HG03571 (cell line): ENCODE measurements at regions not wholly inside any gene's neighbourhood (a gene's known extent, or its start where the extent isn't known, plus 50 kb on each side); places are given as distances from the start of the nearest gene placed in this dataset.
"Not testable (repeated sequence)": the region's sequence is repeated elsewhere in the genome, so short reads cannot be mapped to it uniquely, and the experiment has no call there.

ENCODE experiments used
- ATAC-seq: cut with Tn5 transposase; IDR thresholded peaks from one replicate; pipeline ENCODE4 v1.9.1; 2021; ENCODE audit not compliant: unreplicated experiment

DNA sequence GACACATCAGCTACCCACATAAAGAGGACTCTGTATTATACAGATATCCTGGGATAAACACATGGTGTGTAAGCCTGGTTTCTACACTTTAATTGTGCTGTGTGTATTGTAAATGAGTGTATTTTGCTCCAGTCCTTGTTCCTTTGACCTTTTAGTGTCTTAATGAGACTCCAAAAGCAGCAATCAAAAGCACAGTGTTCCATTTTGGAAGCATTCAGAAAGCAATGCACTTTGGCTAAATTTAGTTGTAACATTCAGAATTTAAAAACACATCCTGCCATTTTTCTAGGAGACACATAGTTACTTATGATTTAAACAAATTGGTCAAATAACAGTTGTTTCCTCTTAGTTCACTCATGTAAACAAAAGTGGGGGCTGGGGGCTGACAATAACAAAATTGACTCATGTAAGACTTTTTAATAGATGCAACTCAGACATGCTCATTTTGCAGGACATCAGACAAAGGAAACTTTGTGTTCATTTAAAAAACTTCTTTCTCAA, 122.2 kb downstream of the GPR37 start:
- ATAC-seq: no peak

GRCh38 chr7:124635416-124635815, 130.2 kb downstream of the GPR37 start:
- no peak for ATAC-seq

DNA sequence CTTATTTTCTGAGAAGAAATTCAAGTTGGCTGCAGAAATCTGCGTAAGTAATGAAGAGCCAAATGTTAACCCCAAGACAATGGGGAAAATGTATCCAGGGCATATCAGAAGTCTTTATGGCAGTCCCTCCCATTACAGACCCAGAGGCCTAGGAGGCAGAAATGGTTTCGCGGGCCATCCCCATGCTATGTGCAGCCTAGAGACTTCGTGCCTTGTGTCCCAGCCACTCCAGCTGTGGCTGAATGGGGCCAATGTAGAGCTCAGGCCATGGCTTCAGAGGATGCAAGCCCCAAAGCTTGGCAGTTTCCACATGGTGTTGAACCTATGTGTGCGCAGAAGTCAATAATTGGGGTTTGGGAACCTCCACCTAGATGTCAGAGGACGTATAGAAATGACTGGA, 131.9 kb downstream of the GPR37 start:
- ATAC-seq: no peak

GRCh38 chr7:124630395-124630794, 135.2 kb downstream of the GPR37 start:
- ATAC-seq: no peak

GRCh38 chr7:124618871-124619270, 146.7 kb downstream of the GPR37 start:
- no peak for ATAC-seq

GRCh38 chr7:124618051-124618450, 147.5 kb downstream of the GPR37 start:
- ATAC-seq: not testable (repeated sequence)

DNA sequence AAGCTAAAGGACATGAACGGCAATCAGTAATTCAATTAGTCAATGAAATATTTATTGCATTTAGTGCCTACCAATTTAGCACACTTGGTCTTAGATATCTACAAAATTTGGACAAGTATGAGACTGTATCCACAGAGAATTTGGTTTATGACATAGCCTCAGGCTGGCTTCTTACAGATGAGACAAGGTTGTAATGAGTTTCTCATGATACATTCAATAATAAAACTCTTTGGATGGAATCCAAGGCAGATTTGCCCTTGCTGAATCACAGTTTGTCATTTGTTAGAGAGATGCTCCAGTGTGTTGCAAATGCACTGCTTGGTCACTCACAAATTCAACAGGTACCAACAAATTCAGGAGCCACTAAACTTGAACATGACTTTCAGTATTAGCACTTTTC, 162.5 kb downstream of the GPR37 start:
- no peak for ATAC-seq

DNA sequence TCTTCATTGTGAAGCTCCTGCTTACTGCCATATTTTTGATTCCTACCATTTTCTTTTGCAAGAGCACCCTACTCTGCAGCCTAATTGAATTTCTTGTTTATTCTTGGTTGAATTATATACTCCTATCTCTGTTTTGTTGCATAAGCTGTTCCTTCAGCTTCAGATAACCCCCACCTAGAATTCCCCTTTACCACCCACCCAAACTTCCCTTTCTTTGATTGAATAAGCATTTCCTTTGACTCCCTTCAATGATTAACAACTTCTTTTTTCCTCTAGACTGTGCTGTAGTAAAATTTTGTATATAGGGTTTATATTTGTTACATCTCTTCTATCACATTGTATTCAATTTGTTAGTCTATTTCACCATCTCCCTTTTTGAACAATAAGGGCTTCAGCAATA, 168.1 kb downstream of the GPR37 start:
- no peak for ATAC-seq

DNA sequence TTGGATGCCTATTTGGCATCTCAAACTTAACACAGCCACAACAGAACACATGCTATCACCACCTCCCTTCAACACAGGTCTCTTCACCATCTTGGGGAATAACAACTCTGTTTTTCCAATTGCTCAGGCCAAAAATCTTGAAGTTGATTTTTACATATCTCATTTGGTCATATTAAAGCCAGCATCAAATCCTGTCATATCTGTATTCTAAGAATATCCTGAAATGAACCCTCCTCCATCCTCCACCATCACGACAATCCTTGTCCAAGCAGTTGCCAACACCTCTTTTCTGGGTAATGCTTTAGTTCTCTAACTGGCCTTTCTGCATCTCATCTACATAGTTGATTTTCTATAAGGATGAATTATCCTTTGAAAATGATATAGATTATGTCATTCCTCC, 168.7 kb downstream of the GPR37 start:
- no peak for ATAC-seq

- ATAC-seq: no peak
Measured at GRCh38 chr7:124590814-124591213, 174.8 kb downstream of the GPR37 start.

DNA sequence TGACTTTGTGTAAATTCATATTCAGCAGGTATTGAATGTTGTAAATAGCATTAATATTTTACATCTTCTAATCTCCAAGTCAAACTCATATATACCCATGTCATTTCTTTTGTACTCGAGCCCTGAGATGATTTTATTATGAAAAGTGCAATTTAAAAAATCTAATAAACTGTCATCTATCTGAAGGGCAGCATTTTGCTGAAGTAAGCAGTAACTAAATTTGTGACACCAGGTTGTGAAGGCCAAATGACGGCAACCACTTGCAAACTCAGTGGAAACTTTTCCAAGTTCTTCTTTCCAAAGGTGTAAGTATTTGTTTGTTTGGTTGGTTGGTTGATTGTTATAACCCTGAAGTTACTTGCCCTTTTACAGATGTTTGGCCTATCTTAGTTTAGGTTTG, 188.3 kb downstream of the GPR37 start:
- no peak for ATAC-seq

DNA sequence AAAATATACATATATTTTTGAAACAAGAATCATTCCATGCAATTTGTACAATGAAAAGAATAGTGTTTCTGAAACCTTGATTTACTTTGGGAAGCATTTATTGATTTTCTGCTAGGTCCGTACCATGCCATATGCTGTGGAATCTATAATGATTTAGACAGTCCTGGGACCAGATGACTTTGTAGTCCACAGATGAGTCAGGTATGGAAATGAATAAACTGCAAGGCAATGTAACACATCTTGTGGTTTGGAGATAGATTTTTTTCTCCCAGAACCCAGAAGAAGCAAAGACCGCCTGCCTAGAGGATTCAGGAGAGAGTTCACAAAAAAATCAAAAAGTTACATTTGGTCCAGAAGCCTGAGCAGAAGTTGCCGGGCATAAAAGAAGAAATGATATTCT, 190.4 kb downstream of the GPR37 start:
- ATAC-seq: no peak

DNA sequence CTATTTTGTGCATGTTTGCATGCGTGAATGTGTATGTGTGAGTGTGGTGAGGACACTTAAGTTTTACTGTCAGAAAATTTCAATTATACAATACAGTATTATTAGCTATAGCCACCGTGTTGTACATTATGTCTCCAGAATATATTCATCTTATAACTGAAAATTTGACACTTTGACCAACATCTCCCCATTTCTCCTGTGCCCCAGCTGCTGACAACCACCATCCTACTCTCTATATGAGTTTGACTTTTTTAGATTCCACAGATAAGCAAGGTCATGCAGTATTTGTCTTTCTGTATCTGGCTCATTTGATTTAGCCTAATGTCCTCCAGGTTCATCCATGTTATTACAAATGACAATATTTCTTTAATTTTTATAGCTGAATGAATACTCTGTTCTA, 195.0 kb downstream of the GPR37 start:
- ATAC-seq: no peak

DNA sequence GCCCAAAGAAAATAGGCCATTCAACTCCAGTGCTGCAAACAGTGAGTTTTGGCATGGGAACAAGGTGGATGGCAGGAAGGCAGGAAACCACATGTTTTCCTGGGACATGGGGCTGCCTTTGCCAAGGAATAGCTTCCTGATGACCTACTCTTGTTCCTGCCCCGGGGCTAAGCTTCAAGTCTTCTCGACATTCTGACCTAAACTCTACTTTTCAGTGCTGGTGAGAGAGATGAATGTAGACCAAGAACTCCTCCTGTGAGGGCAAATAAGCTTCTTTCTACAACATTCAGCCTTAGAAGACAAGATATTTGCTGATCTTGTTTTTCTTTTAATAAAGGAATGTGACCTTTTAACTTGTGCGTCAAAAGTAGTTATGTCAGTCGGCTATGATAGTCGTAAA, 199.0 kb downstream of the GPR37 start:
- ATAC-seq: no peak

DNA sequence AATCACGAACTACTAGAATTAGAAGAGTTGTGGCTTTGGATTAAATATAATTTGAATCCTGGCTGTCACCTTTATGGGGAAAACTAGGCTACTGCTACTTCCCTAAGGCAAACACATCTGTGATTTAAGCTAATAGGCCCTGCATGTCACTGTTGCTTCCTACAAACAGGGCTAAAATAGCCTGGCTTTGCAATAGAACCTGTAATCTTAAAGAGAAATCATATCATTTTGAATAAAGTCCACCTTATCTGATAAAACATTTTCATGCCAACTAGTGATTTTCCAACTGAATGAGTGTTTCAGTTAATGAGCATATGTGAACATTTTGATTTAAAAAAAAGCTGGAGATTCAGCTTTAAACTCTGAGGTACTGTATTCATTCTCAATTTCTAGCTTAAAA, 208.0 kb downstream of the GPR37 start:
- no peak for ATAC-seq

- no peak for ATAC-seq
Measured at GRCh38 chr7:124557101-124557500, 208.5 kb downstream of the GPR37 start.

DNA sequence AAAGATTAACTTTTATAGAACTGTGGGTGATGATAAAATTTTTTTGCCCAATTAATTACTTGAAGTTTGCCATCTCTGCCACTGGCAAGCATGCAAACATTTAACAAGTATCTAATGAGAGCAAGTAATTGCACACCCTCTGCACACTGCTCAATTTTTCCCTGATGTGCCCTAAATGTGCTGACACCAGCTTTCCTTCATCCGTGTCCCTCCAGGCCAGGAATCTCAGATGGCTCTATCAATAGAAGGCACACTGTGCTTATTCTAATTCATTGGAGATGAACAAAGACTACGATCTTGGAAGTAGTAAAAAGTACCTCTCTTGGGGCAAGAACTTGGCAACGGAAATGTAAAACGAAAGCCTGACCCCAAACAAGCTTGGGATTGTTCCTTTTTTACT, 212.1 kb downstream of the GPR37 start:
- no peak for ATAC-seq

DNA sequence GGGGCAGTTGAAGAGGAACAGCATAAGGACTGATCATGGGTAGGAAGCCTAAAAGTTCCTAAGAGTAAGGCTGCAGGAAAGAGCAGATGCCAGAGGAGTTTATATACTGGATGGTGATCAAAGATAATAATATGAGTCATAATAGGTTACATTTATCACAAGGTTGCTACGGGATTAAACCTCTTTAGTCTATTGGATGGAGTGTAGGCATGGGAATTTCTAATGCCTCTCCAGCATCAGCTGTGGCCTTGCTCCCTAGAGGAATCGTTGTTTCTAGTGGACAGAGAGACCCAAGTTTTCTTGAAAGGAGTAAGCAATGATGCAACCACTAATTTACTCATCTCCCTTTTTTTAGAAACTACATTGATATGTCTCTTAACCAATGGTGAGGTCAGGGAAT, 213.4 kb downstream of the GPR37 start:
- no peak for ATAC-seq

GRCh38 chr7:124550036-124550435, 215.6 kb downstream of the GPR37 start:
- no peak for ATAC-seq

DNA sequence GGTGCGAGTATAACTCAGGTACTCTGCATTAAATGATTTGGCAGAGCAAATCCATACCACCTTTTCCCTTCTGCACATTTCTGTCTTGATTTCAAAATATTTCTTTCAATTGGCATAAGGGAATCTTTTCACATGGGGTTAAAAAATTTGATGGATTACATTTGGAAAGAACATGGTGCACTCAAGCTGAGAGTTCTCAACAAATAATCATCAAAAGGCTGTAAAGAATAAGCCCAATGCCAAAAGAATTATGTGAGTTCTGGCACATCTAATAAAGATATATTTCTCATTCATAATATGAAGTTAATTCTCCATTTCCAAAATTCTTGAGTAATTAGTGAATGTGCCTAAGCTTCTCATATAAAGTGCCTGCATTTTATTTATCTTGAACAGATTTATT, 223.1 kb downstream of the GPR37 start:
- ATAC-seq: no peak

DNA sequence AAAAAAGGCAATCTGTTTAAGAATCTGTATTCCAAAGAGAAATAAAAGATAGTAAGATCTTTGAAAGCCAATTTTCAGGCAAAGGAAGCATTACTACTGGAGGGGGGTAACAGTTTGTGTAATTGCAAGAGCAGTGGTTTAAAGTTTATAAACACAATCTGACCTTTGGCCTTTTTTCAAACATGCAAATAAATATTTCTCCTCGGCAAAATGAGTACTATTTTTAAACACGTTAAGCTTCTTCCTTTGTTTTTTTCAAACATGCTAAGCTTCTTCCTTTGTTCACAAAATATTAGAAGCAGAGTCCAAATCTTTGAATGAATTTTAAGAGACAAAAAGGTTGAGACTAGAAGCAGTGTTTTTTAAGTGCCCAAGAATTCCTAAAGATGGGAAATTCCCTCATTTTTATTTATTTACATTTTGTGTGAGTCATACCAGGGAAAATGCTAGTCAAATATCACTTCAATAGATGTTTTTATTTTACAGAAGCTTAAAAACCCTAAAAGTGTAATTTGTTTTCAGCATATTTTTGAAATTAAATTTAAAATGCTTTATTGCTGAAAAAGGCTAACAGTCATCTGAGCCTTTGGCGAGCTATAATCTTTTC, 229.3 kb downstream of the GPR37 start:
- ATAC-seq: no peak

- ATAC-seq: no peak
Measured at GRCh38 chr7:124532166-124532565, 233.4 kb downstream of the GPR37 start.

DNA sequence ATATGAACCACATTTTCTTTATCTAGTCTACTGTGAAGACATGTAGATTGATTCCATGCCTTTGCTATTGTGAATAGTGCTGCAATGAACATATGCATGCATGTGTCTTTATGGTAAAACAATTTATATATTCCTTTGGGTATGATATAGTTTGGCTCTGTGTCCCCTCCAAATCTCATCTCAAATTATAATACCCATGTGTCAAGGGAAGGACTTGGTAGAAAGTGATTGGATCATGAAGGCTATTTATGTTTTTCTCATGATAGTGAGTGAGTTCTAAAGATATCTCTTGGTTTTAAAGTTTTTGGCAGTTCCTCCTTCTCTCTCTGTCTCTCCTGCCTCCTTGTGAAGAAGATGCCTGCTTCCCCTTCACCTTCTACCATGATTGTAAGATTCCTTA, 248.7 kb downstream of the GPR37 start:
- ATAC-seq: no peak
